GM23338 (cell line): ENCODE measurements at regions not wholly inside any gene's neighbourhood (a gene's known extent, or its start where the extent isn't known, plus 50 kb on each side); places are given as distances from the start of the nearest gene placed in this dataset.

Source experiments
- ATAC-seq: fragments of 200-7000 bp; cut with Tn5 transposase; 3 replicates; pipeline ENCODE4 v1.9.1; 2020
- DNase-seq: peaks from one replicate; pipeline ENCODE4 v3.0.0-alpha.2; 2015; ENCODE audit warnings: low spot score
- H2AFZ ChIP-seq: fragments of 200-600 bp; sonication (generic); 2 replicates; pipeline ENCODE4 v1.8.0; 2016; ENCODE audit warnings: antibody characterized with exemption, mild to moderate bottlenecking, moderate library complexity
- H3F3A ChIP-seq: fragments of 200-600 bp; sonication (generic); replicated peaks from 2 replicates; pipeline ENCODE4 v1.8.0; 2017; ENCODE audit warnings: antibody characterized with exemption, mixed run types, low read depth
- H3K27ac ChIP-seq: fragments of 200-600 bp; sonication (generic); 2 replicates; pipeline ENCODE4 v1.6.1; 2016; ENCODE audit warnings: low read depth
- H3K27me3 ChIP-seq: fragments of 200-600 bp; sonication (generic); 2 replicates; pipeline ENCODE4 v1.8.0; 2016; ENCODE audit warnings: mild to moderate bottlenecking, mixed run types, moderate library complexity; ENCODE audit not compliant: insufficient read depth
- H3K36me3 ChIP-seq: fragments of 200-600 bp; sonication (generic); 2 replicates; pipeline ENCODE4 v1.8.0; 2016; ENCODE audit warnings: mild to moderate bottlenecking; ENCODE audit not compliant: insufficient read depth
- H3K4me1 ChIP-seq: fragments of 200-600 bp; sonication (generic); 2 replicates; pipeline ENCODE4 v1.8.0; 2016; ENCODE audit warnings: mild to moderate bottlenecking, moderate library complexity; ENCODE audit not compliant: insufficient read depth
- H3K4me2 ChIP-seq: fragments of 200-600 bp; sonication (generic); 2 replicates; pipeline ENCODE4 v1.7.1; 2017; ENCODE audit warnings: mixed run types
- H3K4me3 ChIP-seq: fragments of 200-600 bp; sonication (generic); 2 replicates; pipeline ENCODE4 v1.6.1; 2016; ENCODE audit warnings: mixed run types
- H3K79me2 ChIP-seq: fragments of 200-600 bp; sonication (generic); replicated peaks from 2 replicates; pipeline ENCODE4 v1.8.0; 2017; ENCODE audit warnings: mild to moderate bottlenecking; ENCODE audit not compliant: insufficient read depth
- H3K9me2 ChIP-seq: fragments of 200-600 bp; sonication (generic); 2 replicates; pipeline ENCODE4 v1.8.0; 2017; ENCODE audit not compliant: insufficient read depth
- H4K20me1 ChIP-seq: fragments of 200-600 bp; sonication (generic); replicated peaks from 2 replicates; pipeline ENCODE4 v1.8.0; 2017; ENCODE audit warnings: mild to moderate bottlenecking; ENCODE audit not compliant: insufficient read depth
- H3K27ac Mint-ChIP-seq: 2 replicates; pipeline ENCODE4 v1.8.0; 2020; ENCODE audit warnings: inconsistent platforms, mild to moderate bottlenecking, moderate library complexity, mixed read lengths
- H3K27me3 Mint-ChIP-seq: 3 replicates; pipeline ENCODE4 v1.8.0; 2022; ENCODE audit warnings: low read depth, mild to moderate bottlenecking, moderate library complexity, mixed read lengths, inconsistent platforms; ENCODE audit not compliant: insufficient read depth, poor library complexity
- H3K36me3 Mint-ChIP-seq: 3 replicates; pipeline ENCODE4 v1.8.0; 2021; ENCODE audit warnings: low read depth, mild to moderate bottlenecking, inconsistent platforms, moderate library complexity, mixed read lengths
- H3K4me1 Mint-ChIP-seq: 3 replicates; pipeline ENCODE4 v1.8.0; 2020; ENCODE audit warnings: mild to moderate bottlenecking, inconsistent platforms, mixed read lengths
- H3K4me3 Mint-ChIP-seq: 3 replicates; pipeline ENCODE4 v1.8.0; 2021; ENCODE audit warnings: moderate library complexity, mild to moderate bottlenecking, inconsistent platforms, mixed read lengths
- H3K9me3 Mint-ChIP-seq: 3 replicates; pipeline ENCODE4 v1.8.0; 2020; ENCODE audit warnings: moderate library complexity, mild to moderate bottlenecking, inconsistent platforms, mixed read lengths
- CREB1 ChIP-seq: fragments of 250-450 bp; sonication (Bioruptor Pico); IDR thresholded peaks from 2 replicates; pipeline ENCODE4 v1.5.0; 2020; ENCODE audit warnings: low read depth, mild to moderate bottlenecking, moderate library complexity
- EZH2 ChIP-seq: fragments of 200-600 bp; sonication (generic); IDR thresholded peaks from one replicate; pipeline ENCODE4 v1.8.0; 2017; ENCODE audit warnings: antibody characterized with exemption, mild to moderate bottlenecking, low read depth; ENCODE audit not compliant: unreplicated experiment
- EZH2phosphoT487 ChIP-seq: fragments of 200-600 bp; sonication (generic); IDR thresholded peaks from one replicate; pipeline ENCODE4 v1.8.1; 2018; ENCODE audit warnings: antibody characterized with exemption; ENCODE audit not compliant: unreplicated experiment
- JUNB ChIP-seq: IDR thresholded peaks from one replicate; pipeline ENCODE4 v1.6.1; 2016; ENCODE audit warnings: antibody characterized with exemption; ENCODE audit not compliant: unreplicated experiment
- NANOG ChIP-seq: IDR thresholded peaks from 2 replicates; pipeline ENCODE4 v1.6.1; 2016; ENCODE audit warnings: antibody characterized with exemption, borderline replicate concordance
- POLR2AphosphoS5 ChIP-seq: IDR thresholded peaks from 2 replicates; pipeline ENCODE4 v1.6.1; 2016; ENCODE audit warnings: antibody characterized with exemption, low read depth
- STAT1 ChIP-seq: IDR thresholded peaks from one replicate; pipeline ENCODE4 v1.6.1; 2016; ENCODE audit warnings: antibody characterized with exemption; ENCODE audit not compliant: unreplicated experiment
- ZNF114 ChIP-seq: fragments of 250-450 bp; sonication (Bioruptor Pico); IDR thresholded peaks from 2 replicates; pipeline ENCODE4 v1.5.0; 2020; ENCODE audit warnings: mild to moderate bottlenecking, moderate library complexity
- ZNF331 ChIP-seq: fragments of 250-450 bp; sonication (Bioruptor Pico); IDR thresholded peaks from 2 replicates; pipeline ENCODE4 v1.5.0; 2020; ENCODE audit warnings: low read depth, mild to moderate bottlenecking, moderate library complexity
- TF ChIP-seq, protein P1 (sequence below), 2 experiments: fragments of 200-600 bp in 1 of 2; sonication (generic) in 1 of 2; conservative IDR thresholded peaks; 2 replicates each; pipeline versions ENCODE4 v1.5.1 to v1.6.1; 2016 to 2017; ENCODE audit warnings: antibody characterized with exemption in 2 of 2, low read depth in 2 of 2, mild to moderate bottlenecking in 2 of 2, moderate library complexity in 1 of 2
- TF ChIP-seq, protein P2 (sequence below): IDR thresholded peaks from 2 replicates; pipeline ENCODE4 v1.6.1; 2016; ENCODE audit warnings: antibody characterized with exemption
- TF ChIP-seq, protein P3 (sequence below): IDR thresholded peaks from one replicate; pipeline ENCODE4 v1.6.1; 2018; ENCODE audit warnings: antibody characterized with exemption; ENCODE audit not compliant: unreplicated experiment
- TF ChIP-seq, protein P4 (sequence below): fragments of 250-450 bp; sonication (Bioruptor Pico); IDR thresholded peaks from 2 replicates; pipeline ENCODE4 v1.5.0; 2020; ENCODE audit warnings: mild to moderate bottlenecking, moderate library complexity

DNA sequence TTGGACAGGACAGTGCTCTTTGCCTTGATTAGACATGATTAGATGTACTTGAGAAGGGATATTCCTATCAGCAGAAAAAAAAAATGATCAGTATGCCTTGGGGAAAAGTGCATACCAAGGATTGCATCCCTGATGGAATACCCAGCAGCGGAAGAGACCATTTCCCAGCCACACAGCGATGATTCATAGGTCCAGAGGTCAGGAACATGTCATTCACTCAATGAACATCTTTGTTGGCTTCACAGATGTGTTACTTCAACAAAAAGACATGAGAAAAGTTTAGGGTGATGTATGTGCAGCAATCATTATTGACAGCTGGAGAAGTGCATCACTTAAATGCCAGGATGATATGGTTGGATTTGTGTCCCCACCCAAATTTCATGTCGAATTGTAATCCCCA lies 293.5 kb downstream of the ZNF674 start:
- H3K4me3 Mint-ChIP-seq = no peak overlapping the region
- no peaks in the 10 kb centered on the region for H4K20me1 ChIP-seq
- no peaks in the 10 kb centered on the region for H3K79me2 ChIP-seq
- no peak overlapping the region for H3K4me3 ChIP-seq
- no peak overlapping the region for H3K27ac Mint-ChIP-seq
- no peaks in the 10 kb centered on the region for H3K36me3 ChIP-seq
- H3K27me3 Mint-ChIP-seq = peaks cover 4% of the 10 kb centered on the region
- no peak overlapping the region for H3K27ac ChIP-seq
- H2AFZ ChIP-seq = no peak overlapping the region
- H3K4me1 Mint-ChIP-seq = peaks cover 14% of the 10 kb centered on the region
- H3K9me2 ChIP-seq = no peaks in the 10 kb centered on the region
- no peak for DNase-seq
- no peak overlapping the region for H3K4me2 ChIP-seq
- H3K36me3 Mint-ChIP-seq = no peaks in the 10 kb centered on the region
- TF ChIP-seq POLR2AphosphoS5 (no peak), EZH2phosphoT487 (no peak), NANOG (no peak), JUNB (no peak), ZNF114 (no peak), CREB1 (no peak), STAT1 (no peak), ZNF331 (CRISPR knock-in tag) (no peak), EZH2 (no peak)
- TF ChIP-seq, protein P1, sequence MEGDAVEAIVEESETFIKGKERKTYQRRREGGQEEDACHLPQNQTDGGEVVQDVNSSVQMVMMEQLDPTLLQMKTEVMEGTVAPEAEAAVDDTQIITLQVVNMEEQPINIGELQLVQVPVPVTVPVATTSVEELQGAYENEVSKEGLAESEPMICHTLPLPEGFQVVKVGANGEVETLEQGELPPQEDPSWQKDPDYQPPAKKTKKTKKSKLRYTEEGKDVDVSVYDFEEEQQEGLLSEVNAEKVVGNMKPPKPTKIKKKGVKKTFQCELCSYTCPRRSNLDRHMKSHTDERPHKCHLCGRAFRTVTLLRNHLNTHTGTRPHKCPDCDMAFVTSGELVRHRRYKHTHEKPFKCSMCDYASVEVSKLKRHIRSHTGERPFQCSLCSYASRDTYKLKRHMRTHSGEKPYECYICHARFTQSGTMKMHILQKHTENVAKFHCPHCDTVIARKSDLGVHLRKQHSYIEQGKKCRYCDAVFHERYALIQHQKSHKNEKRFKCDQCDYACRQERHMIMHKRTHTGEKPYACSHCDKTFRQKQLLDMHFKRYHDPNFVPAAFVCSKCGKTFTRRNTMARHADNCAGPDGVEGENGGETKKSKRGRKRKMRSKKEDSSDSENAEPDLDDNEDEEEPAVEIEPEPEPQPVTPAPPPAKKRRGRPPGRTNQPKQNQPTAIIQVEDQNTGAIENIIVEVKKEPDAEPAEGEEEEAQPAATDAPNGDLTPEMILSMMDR (conservative IDR thresholded peaks at IDR 0.05; ENCODE audit: low read depth in 2 of 2) = no peak
- TF ChIP-seq, protein P2, sequence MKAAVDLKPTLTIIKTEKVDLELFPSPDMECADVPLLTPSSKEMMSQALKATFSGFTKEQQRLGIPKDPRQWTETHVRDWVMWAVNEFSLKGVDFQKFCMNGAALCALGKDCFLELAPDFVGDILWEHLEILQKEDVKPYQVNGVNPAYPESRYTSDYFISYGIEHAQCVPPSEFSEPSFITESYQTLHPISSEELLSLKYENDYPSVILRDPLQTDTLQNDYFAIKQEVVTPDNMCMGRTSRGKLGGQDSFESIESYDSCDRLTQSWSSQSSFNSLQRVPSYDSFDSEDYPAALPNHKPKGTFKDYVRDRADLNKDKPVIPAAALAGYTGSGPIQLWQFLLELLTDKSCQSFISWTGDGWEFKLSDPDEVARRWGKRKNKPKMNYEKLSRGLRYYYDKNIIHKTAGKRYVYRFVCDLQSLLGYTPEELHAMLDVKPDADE = no peak
- TF ChIP-seq, protein P3, sequence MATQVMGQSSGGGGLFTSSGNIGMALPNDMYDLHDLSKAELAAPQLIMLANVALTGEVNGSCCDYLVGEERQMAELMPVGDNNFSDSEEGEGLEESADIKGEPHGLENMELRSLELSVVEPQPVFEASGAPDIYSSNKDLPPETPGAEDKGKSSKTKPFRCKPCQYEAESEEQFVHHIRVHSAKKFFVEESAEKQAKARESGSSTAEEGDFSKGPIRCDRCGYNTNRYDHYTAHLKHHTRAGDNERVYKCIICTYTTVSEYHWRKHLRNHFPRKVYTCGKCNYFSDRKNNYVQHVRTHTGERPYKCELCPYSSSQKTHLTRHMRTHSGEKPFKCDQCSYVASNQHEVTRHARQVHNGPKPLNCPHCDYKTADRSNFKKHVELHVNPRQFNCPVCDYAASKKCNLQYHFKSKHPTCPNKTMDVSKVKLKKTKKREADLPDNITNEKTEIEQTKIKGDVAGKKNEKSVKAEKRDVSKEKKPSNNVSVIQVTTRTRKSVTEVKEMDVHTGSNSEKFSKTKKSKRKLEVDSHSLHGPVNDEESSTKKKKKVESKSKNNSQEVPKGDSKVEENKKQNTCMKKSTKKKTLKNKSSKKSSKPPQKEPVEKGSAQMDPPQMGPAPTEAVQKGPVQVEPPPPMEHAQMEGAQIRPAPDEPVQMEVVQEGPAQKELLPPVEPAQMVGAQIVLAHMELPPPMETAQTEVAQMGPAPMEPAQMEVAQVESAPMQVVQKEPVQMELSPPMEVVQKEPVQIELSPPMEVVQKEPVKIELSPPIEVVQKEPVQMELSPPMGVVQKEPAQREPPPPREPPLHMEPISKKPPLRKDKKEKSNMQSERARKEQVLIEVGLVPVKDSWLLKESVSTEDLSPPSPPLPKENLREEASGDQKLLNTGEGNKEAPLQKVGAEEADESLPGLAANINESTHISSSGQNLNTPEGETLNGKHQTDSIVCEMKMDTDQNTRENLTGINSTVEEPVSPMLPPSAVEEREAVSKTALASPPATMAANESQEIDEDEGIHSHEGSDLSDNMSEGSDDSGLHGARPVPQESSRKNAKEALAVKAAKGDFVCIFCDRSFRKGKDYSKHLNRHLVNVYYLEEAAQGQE = no peak
- TF ChIP-seq, protein P4, sequence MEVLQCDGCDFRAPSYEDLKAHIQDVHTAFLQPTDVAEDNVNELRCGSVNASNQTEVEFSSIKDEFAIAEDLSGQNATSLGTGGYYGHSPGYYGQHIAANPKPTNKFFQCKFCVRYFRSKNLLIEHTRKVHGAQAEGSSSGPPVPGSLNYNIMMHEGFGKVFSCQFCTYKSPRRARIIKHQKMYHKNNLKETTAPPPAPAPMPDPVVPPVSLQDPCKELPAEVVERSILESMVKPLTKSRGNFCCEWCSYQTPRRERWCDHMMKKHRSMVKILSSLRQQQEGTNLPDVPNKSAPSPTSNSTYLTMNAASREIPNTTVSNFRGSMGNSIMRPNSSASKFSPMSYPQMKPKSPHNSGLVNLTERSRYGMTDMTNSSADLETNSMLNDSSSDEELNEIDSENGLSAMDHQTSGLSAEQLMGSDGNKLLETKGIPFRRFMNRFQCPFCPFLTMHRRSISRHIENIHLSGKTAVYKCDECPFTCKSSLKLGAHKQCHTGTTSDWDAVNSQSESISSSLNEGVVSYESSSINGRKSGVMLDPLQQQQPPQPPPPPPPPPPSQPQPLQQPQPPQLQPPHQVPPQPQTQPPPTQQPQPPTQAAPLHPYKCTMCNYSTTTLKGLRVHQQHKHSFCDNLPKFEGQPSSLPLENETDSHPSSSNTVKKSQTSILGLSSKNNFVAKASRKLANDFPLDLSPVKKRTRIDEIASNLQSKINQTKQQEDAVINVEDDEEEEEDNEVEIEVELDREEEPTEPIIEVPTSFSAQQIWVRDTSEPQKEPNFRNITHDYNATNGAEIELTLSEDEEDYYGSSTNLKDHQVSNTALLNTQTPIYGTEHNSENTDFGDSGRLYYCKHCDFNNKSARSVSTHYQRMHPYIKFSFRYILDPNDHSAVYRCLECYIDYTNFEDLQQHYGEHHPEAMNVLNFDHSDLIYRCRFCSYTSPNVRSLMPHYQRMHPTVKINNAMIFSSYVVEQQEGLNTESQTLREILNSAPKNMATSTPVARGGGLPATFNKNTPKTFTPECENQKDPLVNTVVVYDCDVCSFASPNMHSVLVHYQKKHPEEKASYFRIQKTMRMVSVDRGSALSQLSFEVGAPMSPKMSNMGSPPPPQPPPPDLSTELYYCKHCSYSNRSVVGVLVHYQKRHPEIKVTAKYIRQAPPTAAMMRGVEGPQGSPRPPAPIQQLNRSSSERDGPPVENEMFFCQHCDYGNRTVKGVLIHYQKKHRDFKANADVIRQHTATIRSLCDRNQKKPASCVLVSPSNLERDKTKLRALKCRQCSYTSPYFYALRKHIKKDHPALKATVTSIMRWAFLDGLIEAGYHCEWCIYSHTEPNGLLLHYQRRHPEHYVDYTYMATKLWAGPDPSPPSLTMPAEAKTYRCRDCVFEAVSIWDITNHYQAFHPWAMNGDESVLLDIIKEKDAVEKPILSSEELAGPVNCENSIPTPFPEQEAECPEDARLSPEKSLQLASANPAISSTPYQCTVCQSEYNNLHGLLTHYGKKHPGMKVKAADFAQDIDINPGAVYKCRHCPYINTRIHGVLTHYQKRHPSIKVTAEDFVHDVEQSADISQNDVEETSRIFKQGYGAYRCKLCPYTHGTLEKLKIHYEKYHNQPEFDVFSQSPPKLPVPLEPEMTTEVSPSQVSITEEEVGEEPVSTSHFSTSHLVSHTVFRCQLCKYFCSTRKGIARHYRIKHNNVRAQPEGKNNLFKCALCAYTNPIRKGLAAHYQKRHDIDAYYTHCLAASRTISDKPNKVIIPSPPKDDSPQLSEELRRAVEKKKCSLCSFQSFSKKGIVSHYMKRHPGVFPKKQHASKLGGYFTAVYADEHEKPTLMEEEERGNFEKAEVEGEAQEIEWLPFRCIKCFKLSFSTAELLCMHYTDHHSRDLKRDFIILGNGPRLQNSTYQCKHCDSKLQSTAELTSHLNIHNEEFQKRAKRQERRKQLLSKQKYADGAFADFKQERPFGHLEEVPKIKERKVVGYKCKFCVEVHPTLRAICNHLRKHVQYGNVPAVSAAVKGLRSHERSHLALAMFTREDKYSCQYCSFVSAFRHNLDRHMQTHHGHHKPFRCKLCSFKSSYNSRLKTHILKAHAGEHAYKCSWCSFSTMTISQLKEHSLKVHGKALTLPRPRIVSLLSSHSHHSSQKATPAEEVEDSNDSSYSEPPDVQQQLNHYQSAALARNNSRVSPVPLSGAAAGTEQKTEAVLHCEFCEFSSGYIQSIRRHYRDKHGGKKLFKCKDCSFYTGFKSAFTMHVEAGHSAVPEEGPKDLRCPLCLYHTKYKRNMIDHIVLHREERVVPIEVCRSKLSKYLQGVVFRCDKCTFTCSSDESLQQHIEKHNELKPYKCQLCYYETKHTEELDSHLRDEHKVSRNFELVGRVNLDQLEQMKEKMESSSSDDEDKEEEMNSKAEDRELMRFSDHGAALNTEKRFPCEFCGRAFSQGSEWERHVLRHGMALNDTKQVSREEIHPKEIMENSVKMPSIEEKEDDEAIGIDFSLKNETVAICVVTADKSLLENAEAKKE = no peak
- peaks cover 6% of the 10 kb centered on the region for H3K4me1 ChIP-seq
- no peaks in the 10 kb centered on the region for H3K9me3 Mint-ChIP-seq
- H3K27me3 ChIP-seq = peaks cover 41% of the 10 kb centered on the region
- no peak for ATAC-seq
- H3F3A ChIP-seq = no peaks in the 10 kb centered on the region
